Cardiac fibroblast (primary cell): ENCODE measurements at regions not wholly inside any gene's neighbourhood (a gene's known extent, or its start where the extent isn't known, plus 50 kb on each side); places are given as distances from the start of the nearest gene placed in this dataset.

Experiments used
- DNase-seq, 2 donors: peaks; one replicate each; pipeline versions ENCODE4 v3.0.0 to v3.0.0-alpha.2; 2010; ENCODE audit warnings: low read depth in 2 of 2
- H3K4me3 ChIP-seq, 2 donors: replicated peaks in 1 of 2; 1 replicate in 1 of 2; 2 replicates in 1 of 2; pipeline ENCODE4 v1.5.1; 2011; ENCODE audit warnings: low read depth in 2 of 2, low read length in 2 of 2, mild to moderate bottlenecking in 2 of 2, moderate library complexity in 1 of 2
- CTCF ChIP-seq: IDR thresholded peaks from one replicate; pipeline ENCODE4 v1.5.1; 2011; ENCODE audit warnings: low read depth, mild to moderate bottlenecking, low read length, inconsistent platforms

- no peak for DNase-seq
- no peak for TF ChIP-seq CTCF
- H3K4me3 ChIP-seq: no peak overlapping the region
Measured at GRCh38 chr1:199762572-199762971, 264.9 kb upstream of the NR5A2 start.

GRCh38 chr1:199766218-199766792 is 261.2 kb upstream of the NR5A2 start:
- DNase-seq: no peak
- H3K4me3 ChIP-seq: no peak overlapping the region
- no peak for TF ChIP-seq CTCF

- no peak overlapping the region for H3K4me3 ChIP-seq
- no peak for DNase-seq
- no peak for TF ChIP-seq CTCF
Measured at GRCh38 chr1:199767700-199768099, 259.8 kb upstream of the NR5A2 start.

- no peak overlapping the region for H3K4me3 ChIP-seq
- peak in 1 of 2 donors; percentile 55 for DNase-seq
- no peak for TF ChIP-seq CTCF
Measured at GRCh38 chr1:199774433-199775089, 252.9 kb upstream of the NR5A2 start.

GRCh38 chr1:199776768-199777497 is 250.6 kb upstream of the NR5A2 start:
- no peak for DNase-seq
- no peak overlapping the region for H3K4me3 ChIP-seq
- no peak for TF ChIP-seq CTCF

GRCh38 chr1:199778324-199778955 is 249.1 kb upstream of the NR5A2 start:
- no peak for DNase-seq
- TF ChIP-seq CTCF: no peak
- no peak overlapping the region for H3K4me3 ChIP-seq
